GM23248 (cell line): ENCODE measurements at regions not wholly inside any gene's neighbourhood (a gene's known extent, or its start where the extent isn't known, plus 50 kb on each side); places are given as distances from the start of the nearest gene placed in this dataset.

ENCODE experiments used
- DNase-seq: peaks from one replicate; pipeline ENCODE4 v3.0.0-alpha.2; 2015
- H2AFZ ChIP-seq: fragments of 200-600 bp; sonication (generic); 2 replicates; pipeline ENCODE4 v1.6.1; 2016; ENCODE audit warnings: antibody characterized with exemption
- H3F3A ChIP-seq: fragments of 200-600 bp; sonication (generic); 2 replicates; pipeline ENCODE4 v1.6.1; 2016; ENCODE audit warnings: mild to moderate bottlenecking, antibody characterized with exemption, mixed run types; ENCODE audit not compliant: insufficient read depth
- H3K27ac ChIP-seq: fragments of 200-600 bp; sonication (generic); 2 replicates; pipeline ENCODE4 v1.5.1; 2016; ENCODE audit warnings: mild to moderate bottlenecking
- H3K27me3 ChIP-seq: fragments of 200-600 bp; sonication (generic); replicated peaks from 2 replicates; pipeline ENCODE4 v1.6.1; 2016; ENCODE audit warnings: mild to moderate bottlenecking; ENCODE audit not compliant: insufficient read depth
- H3K36me3 ChIP-seq: fragments of 200-600 bp; sonication (generic); 2 replicates; pipeline ENCODE4 v1.6.1; 2016; ENCODE audit warnings: low read depth, mild to moderate bottlenecking
- H3K4me1 ChIP-seq: fragments of 200-600 bp; sonication (generic); 2 replicates; pipeline ENCODE4 v1.6.1; 2016; ENCODE audit warnings: mild to moderate bottlenecking; ENCODE audit not compliant: insufficient read depth
- H3K4me2 ChIP-seq: fragments of 200-600 bp; sonication (generic); one replicate; pipeline ENCODE4 v1.6.1; 2016; ENCODE audit warnings: mild to moderate bottlenecking; ENCODE audit not compliant: unreplicated experiment
- H3K4me3 ChIP-seq: fragments of 200-600 bp; sonication (generic); 2 replicates; pipeline ENCODE4 v1.5.1; 2016; ENCODE audit warnings: mild to moderate bottlenecking
- H3K79me2 ChIP-seq: fragments of 200-600 bp; sonication (generic); 2 replicates; pipeline ENCODE4 v1.6.1; 2016; ENCODE audit warnings: mild to moderate bottlenecking; ENCODE audit not compliant: insufficient read depth
- H3K9ac ChIP-seq: fragments of 200-600 bp; sonication (generic); 2 replicates; pipeline ENCODE4 v1.6.1; 2016; ENCODE audit warnings: mild to moderate bottlenecking
- H3K9me2 ChIP-seq: fragments of 200-600 bp; sonication (generic); 2 replicates; pipeline ENCODE4 v1.6.1; 2016; ENCODE audit warnings: mixed run types, mild to moderate bottlenecking, moderate library complexity; ENCODE audit not compliant: insufficient read depth
- H3K9me3 ChIP-seq: fragments of 200-600 bp; sonication (generic); one replicate; pipeline ENCODE4 v1.6.1; 2017; ENCODE audit warnings: low read depth
- H4K20me1 ChIP-seq: fragments of 200-600 bp; sonication (generic); 2 replicates; pipeline ENCODE4 v1.6.0; 2016; ENCODE audit not compliant: insufficient read depth
- EZH2 ChIP-seq: fragments of 200-600 bp; sonication (generic); IDR thresholded peaks from 2 replicates; pipeline ENCODE4 v1.6.1; 2018; ENCODE audit warnings: antibody characterized with exemption, mild to moderate bottlenecking; ENCODE audit not compliant: insufficient read depth, poor library complexity, severe bottlenecking
- EZH2phosphoT487 ChIP-seq: fragments of 200-600 bp; sonication (generic); IDR thresholded peaks from 2 replicates; pipeline ENCODE4 v1.6.1; 2018; ENCODE audit warnings: antibody characterized with exemption, moderate library complexity, mild to moderate bottlenecking, low read depth; ENCODE audit not compliant: insufficient read depth
- WGBS, 2 experiments: methylation state at CpG; one replicate each; pipeline ENCODE4 v1.1.6; 2015 to 2017; ENCODE audit warnings: low lambda C conversion rate in 2 of 2, low coverage in 1 of 2; ENCODE audit errors: missing lambda C conversion rate in 2 of 2; 5-methylcytosine and 5-hydroxymethylcytosine counted together
- in situ Hi-C: fragments of 300-500 bp; cut with MboI; formaldehyde crosslinking; loops from 2 replicates; pipeline ENCODE4 v1.15.0; 2020

DNA sequence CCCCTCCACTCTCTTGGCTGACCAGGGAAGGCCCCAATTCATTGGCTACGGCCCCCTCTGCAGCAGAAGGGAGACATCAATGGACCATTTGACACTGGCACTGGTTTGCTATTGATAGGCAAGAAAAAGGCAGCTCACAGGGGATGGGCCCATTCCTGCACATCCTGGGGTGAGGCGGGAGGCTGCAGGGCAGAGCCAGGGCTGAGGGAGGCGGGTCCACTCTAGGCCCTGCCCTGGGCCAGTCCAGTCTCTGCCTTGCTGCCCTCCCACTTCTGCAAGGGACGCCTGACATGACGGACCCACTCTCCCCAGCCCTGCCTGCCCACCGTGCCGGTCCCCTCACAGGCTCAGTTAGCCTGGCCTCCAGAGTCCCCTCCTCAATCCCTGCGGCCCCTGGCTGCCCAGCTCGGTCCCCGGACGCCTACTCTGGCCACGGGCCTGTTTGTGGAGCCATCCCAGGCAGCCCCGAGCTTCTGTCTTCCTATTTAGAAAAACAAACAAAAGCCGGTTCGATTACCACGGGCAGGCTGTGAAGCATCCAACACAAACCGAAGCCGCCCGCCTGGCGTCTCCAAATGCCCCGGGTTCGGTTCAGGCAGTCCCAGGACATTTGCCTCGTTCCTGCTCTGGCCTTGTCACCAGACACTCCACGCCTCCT, 160.7 kb downstream of the IRX5 start:
- WGBS, 2 experiments, result 66 to 67% methylated on average over 24 of the region's 24 CpGs
- DNase-seq, result no peak

DNA sequence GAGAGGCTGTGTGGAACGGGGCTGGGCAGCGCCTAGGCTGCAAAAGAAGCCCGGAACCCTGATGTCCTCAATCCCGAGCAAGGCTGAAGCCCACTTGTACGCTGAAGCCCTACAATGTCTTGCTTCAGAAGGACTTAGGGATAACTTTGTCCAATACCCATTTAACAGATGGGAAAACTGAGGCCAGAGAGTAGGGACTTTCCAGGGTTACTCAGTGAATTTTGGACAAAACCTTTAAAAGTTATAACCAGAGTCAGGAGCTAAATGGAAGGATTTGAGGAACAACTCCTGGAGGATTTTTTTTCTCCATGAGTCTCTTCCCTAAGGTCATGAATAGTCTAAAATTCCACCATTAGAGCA, 161.2 kb downstream of the IRX5 start:
- Histone ChIP-seq H3K36me3 (no peaks in the 10 kb centered on the region), H3K4me2 (no peak overlapping the region), H3K9ac (no peak overlapping the region), H3K4me3 (no peak overlapping the region), H3K27ac (no peak overlapping the region), H3K27me3 (no peaks in the 10 kb centered on the region), H3K9me3 (no peaks in the 10 kb centered on the region), H2AFZ (no peak overlapping the region), H3F3A (no peaks in the 10 kb centered on the region), H3K4me1 (no peaks in the 10 kb centered on the region), H4K20me1 (no peaks in the 10 kb centered on the region), H3K79me2 (no peaks in the 10 kb centered on the region), H3K9me2 (no peaks in the 10 kb centered on the region)
- TF ChIP-seq EZH2phosphoT487 (no peak), EZH2 (no peak)
- DNase-seq, result no peak
- in situ Hi-C loops, result no loop called here
- WGBS, 2 experiments, result 57 to 67% methylated on average over 5 of the region's 5 CpGs

More for the DNA sequence above, 160.7 kb downstream of the IRX5 start:
- in situ Hi-C loops, result no loop called here
- no peaks in the 10 kb centered on the region for H3K9me2 ChIP-seq
- no peaks in the 10 kb centered on the region for H3K79me2 ChIP-seq
- no peaks in the 10 kb centered on the region for H3F3A ChIP-seq
- H3K27ac ChIP-seq, result no peak overlapping the region
- H3K36me3 ChIP-seq, result no peaks in the 10 kb centered on the region
- H3K4me2 ChIP-seq, result no peak overlapping the region
- no peaks in the 10 kb centered on the region for H3K9me3 ChIP-seq
- H3K9ac ChIP-seq, result no peak overlapping the region
- H3K4me1 ChIP-seq, result no peaks in the 10 kb centered on the region
- TF ChIP-seq EZH2phosphoT487, result no peak
- no peak for TF ChIP-seq EZH2
- H3K4me3 ChIP-seq, result no peak overlapping the region
- no peaks in the 10 kb centered on the region for H4K20me1 ChIP-seq
- no peak overlapping the region for H2AFZ ChIP-seq
- no peaks in the 10 kb centered on the region for H3K27me3 ChIP-seq

DNA sequence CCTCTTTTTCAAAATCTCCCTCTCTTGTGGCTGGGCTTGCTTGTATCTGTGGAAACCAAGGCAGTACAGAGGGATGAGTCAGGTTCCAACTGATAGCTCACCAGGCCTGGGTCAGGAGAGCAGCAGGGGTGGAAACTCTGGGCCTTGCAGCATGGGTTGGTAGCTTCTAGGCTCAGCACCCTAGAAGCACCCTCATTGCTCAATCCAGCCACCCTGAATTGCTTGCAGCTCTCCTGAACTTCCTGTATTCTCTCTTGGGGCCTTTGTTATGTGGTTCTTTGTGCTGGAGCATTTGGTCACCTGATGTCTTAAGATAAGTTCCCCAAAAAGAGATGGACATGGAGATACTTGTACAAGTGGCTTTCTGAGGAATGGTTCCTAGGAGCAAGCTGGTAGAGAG, 169.4 kb downstream of the IRX5 start:
- no peak overlapping the region for H3K4me2 ChIP-seq
- no peaks in the 10 kb centered on the region for H4K20me1 ChIP-seq
- no peak overlapping the region for H3K9ac ChIP-seq
- no peak overlapping the region for H3K27ac ChIP-seq
- H3K9me2 ChIP-seq, result no peaks in the 10 kb centered on the region
- H3K4me3 ChIP-seq, result no peak overlapping the region
- H3K36me3 ChIP-seq, result no peaks in the 10 kb centered on the region
- no peaks in the 10 kb centered on the region for H3K79me2 ChIP-seq
- no peaks in the 10 kb centered on the region for H3F3A ChIP-seq
- H2AFZ ChIP-seq, result no peak overlapping the region
- no peak for DNase-seq
- H3K9me3 ChIP-seq, result no peaks in the 10 kb centered on the region
- H3K4me1 ChIP-seq, result no peaks in the 10 kb centered on the region
- no peak for TF ChIP-seq EZH2
- TF ChIP-seq EZH2phosphoT487, result no peak
- H3K27me3 ChIP-seq, result no peaks in the 10 kb centered on the region
- in situ Hi-C loops, result no loop called here

- Histone ChIP-seq H3K4me2 (no peak overlapping the region), H4K20me1 (no peaks in the 10 kb centered on the region), H3K9me2 (no peaks in the 10 kb centered on the region), H3K4me3 (no peak overlapping the region), H3K27ac (no peak overlapping the region), H3K27me3 (no peaks in the 10 kb centered on the region), H3K9me3 (no peaks in the 10 kb centered on the region), H3K4me1 (no peaks in the 10 kb centered on the region), H3F3A (no peaks in the 10 kb centered on the region), H3K9ac (no peak overlapping the region), H2AFZ (no peak overlapping the region), H3K36me3 (no peaks in the 10 kb centered on the region), H3K79me2 (no peaks in the 10 kb centered on the region)
- DNase-seq, result no peak
- 10 to 12% methylated on average over 4 of the region's 4 CpGs for WGBS, 2 experiments
- TF ChIP-seq EZH2phosphoT487, result no peak
- no peak for TF ChIP-seq EZH2
- in situ Hi-C loops, result no loop called here
Observed at GRCh38 chr16:55101026-55101425, 170.4 kb downstream of the IRX5 start.

- Histone ChIP-seq H3K9ac (no peak overlapping the region), H3K9me2 (no peaks in the 10 kb centered on the region), H3K36me3 (no peaks in the 10 kb centered on the region), H2AFZ (no peak overlapping the region), H3K27ac (no peak overlapping the region), H3K27me3 (no peaks in the 10 kb centered on the region), H3F3A (no peaks in the 10 kb centered on the region), H3K4me1 (no peaks in the 10 kb centered on the region), H3K4me3 (no peak overlapping the region), H3K4me2 (no peak overlapping the region), H3K9me3 (no peaks in the 10 kb centered on the region), H4K20me1 (no peaks in the 10 kb centered on the region), H3K79me2 (no peaks in the 10 kb centered on the region)
- TF ChIP-seq EZH2, result no peak
- no peak for TF ChIP-seq EZH2phosphoT487
- 18 to 23% methylated on average over 1 of the region's 1 CpG for WGBS, 2 experiments
- no peak for DNase-seq
- in situ Hi-C loops, result no loop called here
Observed at GRCh38 chr16:55102077-55102476, 171.4 kb downstream of the IRX5 start.
